ENCODE measurements at regions not wholly inside any gene's neighbourhood (a gene's known extent, or its start where the extent isn't known, plus 50 kb on each side); places are given as distances from the start of the nearest gene placed in this dataset.

- H3K4me3 ChIP-seq (ENCODE audit: low read depth, low read length): no peak overlapping the region
- no peak for DNase-seq (ENCODE audit: low read depth)
- TF ChIP-seq CTCF (conservative IDR thresholded peaks at IDR 0.05; ENCODE audit: low read depth, low read length): no peak
These were observed 579.9 kb upstream of the ZNF717 start for GRCh38 chr3:76365275-76365674.

GRCh38 chr3:76367281-76367680 is 581.9 kb upstream of the ZNF717 start:
- no peak for DNase-seq (ENCODE audit: low read depth)
- H3K4me3 ChIP-seq (ENCODE audit: low read depth, low read length): no peak overlapping the region
- no peak for TF ChIP-seq CTCF (conservative IDR thresholded peaks at IDR 0.05; ENCODE audit: low read depth, low read length)

GRCh38 chr3:76369170-76369569 is 583.8 kb upstream of the ZNF717 start:
- H3K4me3 ChIP-seq (ENCODE audit: low read depth, low read length): no peak overlapping the region
- peak; percentile 69 for TF ChIP-seq CTCF (conservative IDR thresholded peaks at IDR 0.05; ENCODE audit: low read depth, low read length)
- peak; percentile 86 for DNase-seq (ENCODE audit: low read depth)

- no peak overlapping the region for H3K4me3 ChIP-seq (ENCODE audit: low read depth, low read length)
- no peak for DNase-seq (ENCODE audit: low read depth)
- TF ChIP-seq CTCF (conservative IDR thresholded peaks at IDR 0.05; ENCODE audit: low read depth, low read length): no peak
These were observed 585.6 kb upstream of the ZNF717 start for GRCh38 chr3:76370749-76371520.

GRCh38 chr3:76372497-76372896 is 587.1 kb upstream of the ZNF717 start:
- no peak overlapping the region for H3K4me3 ChIP-seq (ENCODE audit: low read depth, low read length)
- DNase-seq (ENCODE audit: low read depth): no peak
- no peak for TF ChIP-seq CTCF (conservative IDR thresholded peaks at IDR 0.05; ENCODE audit: low read depth, low read length)

GRCh38 chr3:76377074-76377473 is 591.7 kb upstream of the ZNF717 start:
- no peak for DNase-seq (ENCODE audit: low read depth)
- TF ChIP-seq CTCF (conservative IDR thresholded peaks at IDR 0.05; ENCODE audit: low read depth, low read length): no peak
- no peak overlapping the region for H3K4me3 ChIP-seq (ENCODE audit: low read depth, low read length)

GRCh38 chr3:76378789-76379188 is 593.4 kb upstream of the ZNF717 start:
- TF ChIP-seq CTCF (conservative IDR thresholded peaks at IDR 0.05; ENCODE audit: low read depth, low read length): no peak
- DNase-seq (ENCODE audit: low read depth): no peak
- H3K4me3 ChIP-seq (ENCODE audit: low read depth, low read length): no peak overlapping the region
